H1 (cell line): ENCODE measurements at regions not wholly inside any gene's neighbourhood (a gene's known extent, or its start where the extent isn't known, plus 50 kb on each side); places are given as distances from the start of the nearest gene placed in this dataset.
A peak's percentile ranks its signal among the peaks of the same experiment; 100 is the strongest.

Experiments used
- CTCF ChIA-PET: fragments of 300-600 bp; sonication (Branson Sonifier 250); formaldehyde crosslinking; loops from one replicate; lab custom pipeline; 2021; ENCODE audit not compliant: partially characterized antibody; lab: Charles Lee
- POLR2A ChIA-PET: fragments of 300-600 bp; sonication (Branson Sonifier 250); formaldehyde crosslinking; loops from one replicate; lab custom pipeline; 2021; ENCODE audit warnings: inconsistent platforms; ENCODE audit not compliant: partially characterized antibody; lab: Charles Lee
- DNase-seq, 2 experiments: peaks; one replicate each; pipeline versions ENCODE4 v3.0.0 to v3.0.0-alpha.2; 2010 to 2022; ENCODE audit warnings: low spot score in 2 of 2, low read depth in 1 of 2, mixed read lengths in 1 of 2
- FAIRE-seq: peaks from 2 replicates; lab custom pipeline; 2011; peaks lifted over from hg19 to GRCh38; lab: Jason Lieb, UNC
- H2AFZ ChIP-seq: 2 replicates; pipeline ENCODE4 v1.8.1; 2012; ENCODE audit warnings: low read length, inconsistent platforms
- H2AK5ac ChIP-seq: 2 replicates; pipeline ENCODE4 v1.6.1; 2013; ENCODE audit warnings: low read depth, low read length
- H2BK120ac ChIP-seq: replicated peaks from 2 replicates; pipeline ENCODE3; 2013; ENCODE audit warnings: low read depth, low read length, inconsistent platforms
- H2BK12ac ChIP-seq: 2 replicates; pipeline ENCODE4 v1.6.1; 2013; ENCODE audit warnings: low read depth, low read length
- H2BK15ac ChIP-seq: 2 replicates; pipeline ENCODE4 v1.6.1; 2013; ENCODE audit warnings: low read length
- H2BK20ac ChIP-seq: 2 replicates; pipeline ENCODE4 v1.6.1; 2013; ENCODE audit warnings: low read length
- H2BK5ac ChIP-seq: 2 replicates; pipeline ENCODE4 v1.6.1; 2013; ENCODE audit warnings: low read depth, low read length
- H3K14ac ChIP-seq: 2 replicates; pipeline ENCODE4 v1.6.1; 2013; ENCODE audit warnings: inconsistent platforms; ENCODE audit not compliant: insufficient read length
- H3K18ac ChIP-seq: 2 replicates; pipeline ENCODE4 v1.6.1; 2013; ENCODE audit warnings: low read length; ENCODE audit errors: extremely low read depth
- H3K23ac ChIP-seq: 2 replicates; pipeline ENCODE4 v1.6.1; 2013; ENCODE audit warnings: inconsistent platforms; ENCODE audit not compliant: insufficient read length
- H3K23me2 ChIP-seq: 2 replicates; pipeline ENCODE4 v1.6.1; 2013; ENCODE audit warnings: low read depth, low read length
- H3K27ac ChIP-seq: 2 replicates; pipeline ENCODE4 v1.6.1; 2011; ENCODE audit warnings: low read depth, low read length, inconsistent platforms
- H3K27me3 ChIP-seq, 4 experiments: replicated peaks in 1 of 4; 1 replicate in 1 of 4; 2 replicates in 3 of 4; pipeline versions ENCODE4 v1.6.1 to v1.8.1; 2011 to 2013; ENCODE audit warnings: low read length in 3 of 4, mild to moderate bottlenecking in 3 of 4, inconsistent platforms in 2 of 4, mixed read lengths in 2 of 4, moderate library complexity in 1 of 4; ENCODE audit not compliant: control insufficient read depth in 3 of 4, insufficient read depth in 3 of 4; ENCODE audit errors: extremely low read depth in 1 of 4
- H3K36me3 ChIP-seq, 4 experiments: 2 replicates each; pipeline versions ENCODE4 v1.6.1 to v1.8.1; 2011 to 2013; ENCODE audit warnings: mild to moderate bottlenecking in 4 of 4, low read length in 3 of 4, moderate library complexity in 2 of 4, control low read depth in 1 of 4, inconsistent platforms in 1 of 4; ENCODE audit not compliant: insufficient read depth in 4 of 4, control insufficient read depth in 2 of 4
- H3K4ac ChIP-seq: replicated peaks from 2 replicates; pipeline ENCODE3; 2013; ENCODE audit warnings: low read length, low read depth, mixed read lengths, inconsistent platforms; ENCODE audit not compliant: insufficient read length
- H3K4me1 ChIP-seq, 4 experiments: replicated peaks in 1 of 4; 1 replicate in 1 of 4; 2 replicates in 3 of 4; pipeline versions ENCODE4 v1.6.1 to v1.8.1; 2011 to 2013; ENCODE audit warnings: low read length in 3 of 4, inconsistent platforms in 2 of 4, mixed read lengths in 1 of 4; ENCODE audit not compliant: insufficient read depth in 4 of 4, control insufficient read depth in 3 of 4
- H3K4me2 ChIP-seq, 2 experiments: 2 replicates each; pipeline versions ENCODE4 v1.6.1 to v1.8.1; 2011 to 2013; ENCODE audit warnings: low read depth in 2 of 2, low read length in 2 of 2, control low read depth in 1 of 2, inconsistent platforms in 1 of 2, mild to moderate bottlenecking in 1 of 2; ENCODE audit not compliant: insufficient read depth in 1 of 2
- H3K4me3 ChIP-seq, 4 experiments: fragments of 200-600, 300-600 bp in 1 of 4; sonication (generic), shearing (Covaris generic), sonication (Bioruptor Twin) in 1 of 4; 2 replicates each; pipeline versions ENCODE4 v1.5.1 to v1.8.1; 2011 to 2016; ENCODE audit warnings: low read length in 4 of 4, low read depth in 3 of 4, control low read depth in 2 of 4, inconsistent platforms in 2 of 4, mild to moderate bottlenecking in 2 of 4, mixed read lengths in 1 of 4, moderate library complexity in 1 of 4; ENCODE audit not compliant: insufficient read depth in 2 of 4; ENCODE audit errors: extremely low read depth in 1 of 4
- H3K56ac ChIP-seq: replicated peaks from 2 replicates; pipeline ENCODE3; 2013; ENCODE audit warnings: low read depth, mild to moderate bottlenecking, mixed read lengths, low read length, inconsistent platforms; ENCODE audit not compliant: insufficient read length
- H3K79me1 ChIP-seq: 2 replicates; pipeline ENCODE4 v1.6.1; 2013; ENCODE audit warnings: low read depth, low read length, control low read depth
- H3K79me2 ChIP-seq, 2 experiments: 2 replicates each; pipeline versions ENCODE4 v1.6.1 to v1.8.1; 2012 to 2013; ENCODE audit warnings: low read length in 2 of 2, mild to moderate bottlenecking in 2 of 2, inconsistent platforms in 1 of 2; ENCODE audit not compliant: insufficient read depth in 2 of 2, control insufficient read depth in 1 of 2
- H3K9ac ChIP-seq, 4 experiments: replicated peaks in 1 of 4; 1 replicate in 1 of 4; 2 replicates in 3 of 4; pipeline versions ENCODE4 v1.6.1 to v1.8.1; 2011 to 2013; ENCODE audit warnings: low read depth in 3 of 4, low read length in 3 of 4, control low read depth in 2 of 4, mild to moderate bottlenecking in 2 of 4, moderate library complexity in 2 of 4, inconsistent platforms in 1 of 4; ENCODE audit errors: extremely low read depth in 1 of 4
- H3K9me3 ChIP-seq, 2 experiments: 2 replicates each; pipeline versions ENCODE4 v1.6.1 to v1.8.1; 2012 to 2013; ENCODE audit warnings: mild to moderate bottlenecking in 2 of 2, moderate library complexity in 2 of 2, control low read depth in 1 of 2, inconsistent platforms in 1 of 2, low read depth in 1 of 2, low read length in 1 of 2, mixed read lengths in 1 of 2; ENCODE audit not compliant: insufficient read depth in 2 of 2
- H4K20me1 ChIP-seq, 2 experiments: replicated peaks in 1 of 2; 2 replicates each; pipeline versions ENCODE3 to v1.8.1; 2011 to 2013; ENCODE audit warnings: inconsistent platforms in 2 of 2, low read length in 2 of 2, mild to moderate bottlenecking in 1 of 2; ENCODE audit not compliant: insufficient read depth in 2 of 2, control insufficient read depth in 1 of 2
- H4K5ac ChIP-seq: 2 replicates; pipeline ENCODE4 v1.6.1; 2013; ENCODE audit warnings: low read length, low read depth, mixed read lengths, inconsistent platforms; ENCODE audit not compliant: insufficient read length
- H4K8ac ChIP-seq: 2 replicates; pipeline ENCODE4 v1.8.0; 2013; ENCODE audit warnings: mild to moderate bottlenecking, moderate library complexity, low read length, inconsistent platforms; ENCODE audit not compliant: insufficient read depth; ENCODE audit errors: extremely low read depth
- H4K91ac ChIP-seq: replicated peaks from 2 replicates; pipeline ENCODE3; 2013; ENCODE audit warnings: low read length, mixed read lengths, inconsistent platforms; ENCODE audit not compliant: insufficient read length
- ASH2L ChIP-seq: fragments of 200-600, 300-600 bp; sonication (generic); IDR thresholded peaks from one replicate; pipeline ENCODE4 v1.7.1; 2017; ENCODE audit warnings: low read length
- BRCA1 ChIP-seq: IDR thresholded peaks from 2 replicates; pipeline ENCODE4 v1.6.1; 2012; ENCODE audit warnings: low read depth, low read length, improper control_type of control experiment
- CBX5 ChIP-seq: fragments of 300-800, 300-1000 bp; sonication (generic); IDR thresholded peaks from 2 replicates; pipeline ENCODE4 v1.7.1; 2016; ENCODE audit warnings: antibody characterized with exemption, low read length, low read depth
- CBX8 ChIP-seq: fragments of 300-800, 300-1000 bp; sonication (generic); IDR thresholded peaks from 2 replicates; pipeline ENCODE4 v1.7.1; 2016; ENCODE audit warnings: low read depth, low read length, borderline replicate concordance
- GABPA ChIP-seq: IDR thresholded peaks from 2 replicates; pipeline ENCODE4 v1.6.1; 2011; ENCODE audit warnings: mild to moderate bottlenecking, low read length, moderate library complexity, borderline replicate concordance; ENCODE audit not compliant: insufficient read depth
- JUND ChIP-seq: IDR thresholded peaks from 2 replicates; pipeline ENCODE4 v1.6.1; 2011; ENCODE audit warnings: mild to moderate bottlenecking, improper control_type of control experiment, low read length
- KDM4A ChIP-seq: IDR thresholded peaks from one replicate; pipeline ENCODE4 v1.7.1; 2012; ENCODE audit warnings: low read depth, mild to moderate bottlenecking, moderate library complexity, low read length, inconsistent platforms; ENCODE audit not compliant: severe bottlenecking
- POU5F1 ChIP-seq: IDR thresholded peaks from 2 replicates; pipeline ENCODE4 v1.6.1; 2011; ENCODE audit warnings: low read depth, mild to moderate bottlenecking, low read length, moderate library complexity
- RBBP5 ChIP-seq: IDR thresholded peaks from 2 replicates; pipeline ENCODE4 v1.7.1; 2012; ENCODE audit warnings: low read depth, mild to moderate bottlenecking, inconsistent platforms, low read length, moderate library complexity, borderline replicate concordance
- RFX5 ChIP-seq: IDR thresholded peaks from 2 replicates; pipeline ENCODE4 v1.6.1; 2011; ENCODE audit warnings: low read depth, low read length, improper control_type of control experiment, borderline replicate concordance
- SP4 ChIP-seq: IDR thresholded peaks from 2 replicates; pipeline ENCODE4 v1.6.1; 2012; ENCODE audit warnings: low read length, inconsistent platforms
- TAF1 ChIP-seq: IDR thresholded peaks from 2 replicates; pipeline ENCODE4 v1.6.1; 2011; ENCODE audit warnings: mild to moderate bottlenecking, low read depth, low read length
- WGBS, 2 experiments: shearing (Covaris generic) in 1 of 2; methylation state at CpG; one replicate each; pipeline versions ENCODE4 v1.1.6 to v1.1.7; 2013 to 2015; ENCODE audit warnings: low lambda C conversion rate in 2 of 2, mixed read lengths in 2 of 2, inconsistent platforms in 1 of 2, low coverage in 1 of 2, missing lambda C conversion rate in 1 of 2; ENCODE audit not compliant: insufficient replicate concordance in 2 of 2, insufficient coverage in 1 of 2, insufficient read length in 1 of 2; ENCODE audit errors: extremely low coverage in 1 of 2, missing lambda C conversion rate in 1 of 2; 5-methylcytosine and 5-hydroxymethylcytosine counted together
- TF ChIP-seq, protein P1 (sequence below): IDR thresholded peaks from 2 replicates; pipeline ENCODE4 v1.6.1; 2011; ENCODE audit warnings: low read depth, mild to moderate bottlenecking, low read length; ENCODE audit not compliant: insufficient read depth

DNA sequence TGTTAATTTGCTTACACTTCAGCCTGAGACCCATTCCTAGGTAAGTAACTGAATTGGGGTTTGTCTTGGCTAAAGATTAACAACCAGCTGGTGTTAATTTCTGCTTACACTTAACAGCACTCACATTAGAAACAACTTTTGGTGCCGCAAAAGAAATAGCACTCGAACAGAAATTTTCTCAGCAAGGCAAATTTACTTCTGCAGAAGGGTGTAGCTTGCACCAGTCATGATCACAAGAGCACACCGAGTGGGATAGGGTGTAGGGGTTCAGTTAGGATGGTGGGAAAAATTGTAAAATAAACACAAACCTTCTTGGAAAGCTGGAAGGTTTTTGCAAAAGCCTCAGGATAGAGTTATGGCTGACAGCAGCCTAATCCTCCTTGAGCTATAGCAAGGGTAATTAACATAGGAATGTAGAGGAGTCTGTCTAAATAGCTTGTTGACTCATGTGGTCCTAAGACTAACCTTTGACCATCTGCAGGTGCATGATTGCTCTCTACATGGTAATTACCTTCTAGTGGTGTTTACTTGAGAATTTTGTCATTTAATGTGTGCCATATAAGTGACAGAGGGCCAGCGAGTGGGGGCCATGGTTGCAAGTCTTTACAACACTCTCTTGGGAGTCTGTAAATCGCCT lies 67.8 kb upstream of the CDK13 start:
- Histone ChIP-seq H4K91ac (no peak overlapping the region), H2BK12ac (no peak overlapping the region), H3K36me3 (no peaks in the 10 kb centered on the region), H3K14ac (no peak overlapping the region), H3K4ac (no peak overlapping the region), H3K4me1 (peaks cover 0 to 11% (median 5%) of the 10 kb centered on the region in 4 experiments; a peak in 4 of 7 replicates), H2BK5ac (peak overlapping the region; percentile 12; the same call in 1 of the 2 replicates), H3K9me3 (no peaks in the 10 kb centered on the region), H2BK20ac (0 out of 2 replicates have a peak overlapping the region, but pooled peaks have one; percentile 61), H4K5ac (no peak overlapping the region), H2BK15ac (no peak overlapping the region), H3K27me3 (no peaks in the 10 kb centered on the region), H3K4me2 (peak overlapping the region in 1 of 2 experiments; percentile 15; a peak in 1 of 4 replicates), H3K79me1 (no peaks in the 10 kb centered on the region), H2AK5ac (no peak overlapping the region), H2BK120ac (no peak overlapping the region), H2AFZ (peak overlapping the region; percentile 28), H3K79me2 (no peaks in the 10 kb centered on the region), H3K4me3 (peak overlapping the region in 1 of 4 experiments; percentile 24; a peak in 1 of 8 replicates), H3K18ac (no peak overlapping the region), H3K23ac (no peak overlapping the region), H3K27ac (peak overlapping the region; percentile 26), H4K8ac (no peak overlapping the region), H3K56ac (no peak overlapping the region), H3K23me2 (no peaks in the 10 kb centered on the region), H4K20me1 (no peaks in the 10 kb centered on the region), H3K9ac (no peak overlapping the region)
- DNase-seq (no peak), FAIRE-seq (peak; percentile 58)
- 65% methylated on average over 5 of the region's 5 CpGs; no CpG with 5 or more reads in 1 of the 2 experiments for WGBS, 2 experiments
- ChIA-PET POLR2A (no interaction called here), CTCF (interaction anchor here (0.9 to 8.4 kb wide), 2 partner anchors 15 to 168 kb away, joined by 4 to 68 read pairs; no protein-coding TSS in a partner anchor)
- TF ChIP-seq RFX5 = no peak
- no peak for TF ChIP-seq BRCA1
- TF ChIP-seq JUND = 0 out of 2 replicates have a peak, but pooled peaks have one; percentile 10
- TF ChIP-seq GABPA = no peak
- TF ChIP-seq CBX5 = no peak
- TF ChIP-seq TAF1 = no peak
- no peak for TF ChIP-seq CBX8
- TF ChIP-seq, protein P1, sequence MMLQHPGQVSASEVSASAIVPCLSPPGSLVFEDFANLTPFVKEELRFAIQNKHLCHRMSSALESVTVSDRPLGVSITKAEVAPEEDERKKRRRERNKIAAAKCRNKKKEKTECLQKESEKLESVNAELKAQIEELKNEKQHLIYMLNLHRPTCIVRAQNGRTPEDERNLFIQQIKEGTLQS = no peak
- TF ChIP-seq KDM4A = no peak
- peak; percentile 33 for TF ChIP-seq ASH2L
- no peak for TF ChIP-seq POU5F1
- no peak for TF ChIP-seq SP4
- no peak for TF ChIP-seq RBBP5
